ENCODE measurements at regions not wholly inside any gene's neighbourhood (a gene's known extent, or its start where the extent isn't known, plus 50 kb on each side); places are given as distances from the start of the nearest gene placed in this dataset.

DNA sequence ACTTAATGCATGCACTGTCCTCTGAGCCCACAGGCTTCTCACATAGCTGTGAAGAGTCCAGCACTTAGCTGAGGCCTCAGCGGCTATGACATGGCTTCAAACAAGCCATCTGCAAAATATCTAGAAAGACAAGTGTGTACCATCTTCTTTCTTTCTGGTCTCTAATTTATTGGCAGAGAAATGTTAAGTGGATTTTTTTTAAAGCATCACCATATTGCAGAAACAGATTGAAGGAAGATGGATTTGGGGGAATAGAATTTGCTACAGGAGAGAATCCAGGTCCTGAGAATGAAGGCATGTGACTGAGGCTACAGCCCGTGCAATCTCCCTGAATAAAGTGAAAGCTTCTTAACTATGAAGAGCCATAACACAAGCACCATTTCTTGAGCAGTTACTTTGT lies 567.3 kb downstream of the PDCD6IP start:
- H3K9me3 ChIP-seq: no peaks in the 10 kb centered on the region
- no peak for DNase-seq
- H3K36me3 ChIP-seq (ENCODE audit: control insufficient read depth, insufficient read depth, low read length): no peaks in the 10 kb centered on the region
- peaks cover 11% of the 10 kb centered on the region for H3K4me1 ChIP-seq
- no peak overlapping the region for H3K4me3 ChIP-seq (ENCODE audit: low read depth, low read length)
- H3K27me3 ChIP-seq (replicated peaks; ENCODE audit: control insufficient read depth, insufficient read depth, low read length): no peaks in the 10 kb centered on the region
- Mint-ChIP-seq H3K36me3 (ENCODE audit: insufficient read depth, unreplicated experiment) (no peaks in the 10 kb centered on the region), H3K27me3 (ENCODE audit: insufficient read depth, unreplicated experiment) (no peaks in the 10 kb centered on the region), H3K9me3 (ENCODE audit: unreplicated experiment) (no peaks in the 10 kb centered on the region), H3K27ac (ENCODE audit: unreplicated experiment) (no peak overlapping the region), H3K4me1 (ENCODE audit: low read depth, unreplicated experiment) (no peaks in the 10 kb centered on the region), H3K4me3 (ENCODE audit: unreplicated experiment) (no peak overlapping the region)
- ChIA-PET POLR2A (no interaction called here), CTCF (no interaction called here)
- no TSS peak for BruUV-seq (replicated peaks)
- TF ChIP-seq, protein P1, sequence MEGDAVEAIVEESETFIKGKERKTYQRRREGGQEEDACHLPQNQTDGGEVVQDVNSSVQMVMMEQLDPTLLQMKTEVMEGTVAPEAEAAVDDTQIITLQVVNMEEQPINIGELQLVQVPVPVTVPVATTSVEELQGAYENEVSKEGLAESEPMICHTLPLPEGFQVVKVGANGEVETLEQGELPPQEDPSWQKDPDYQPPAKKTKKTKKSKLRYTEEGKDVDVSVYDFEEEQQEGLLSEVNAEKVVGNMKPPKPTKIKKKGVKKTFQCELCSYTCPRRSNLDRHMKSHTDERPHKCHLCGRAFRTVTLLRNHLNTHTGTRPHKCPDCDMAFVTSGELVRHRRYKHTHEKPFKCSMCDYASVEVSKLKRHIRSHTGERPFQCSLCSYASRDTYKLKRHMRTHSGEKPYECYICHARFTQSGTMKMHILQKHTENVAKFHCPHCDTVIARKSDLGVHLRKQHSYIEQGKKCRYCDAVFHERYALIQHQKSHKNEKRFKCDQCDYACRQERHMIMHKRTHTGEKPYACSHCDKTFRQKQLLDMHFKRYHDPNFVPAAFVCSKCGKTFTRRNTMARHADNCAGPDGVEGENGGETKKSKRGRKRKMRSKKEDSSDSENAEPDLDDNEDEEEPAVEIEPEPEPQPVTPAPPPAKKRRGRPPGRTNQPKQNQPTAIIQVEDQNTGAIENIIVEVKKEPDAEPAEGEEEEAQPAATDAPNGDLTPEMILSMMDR (IDR thresholded peaks at IDR 0.05; ENCODE audit: insufficient read depth in 1 of 2, low read depth in 1 of 2, low read length in 1 of 2, severe bottlenecking in 1 of 2, unreplicated experiment in 1 of 2): no peak
- intact Hi-C loops (cut with micrococcal nuclease; ENCODE audit: unreplicated experiment): no loop called here

DNA sequence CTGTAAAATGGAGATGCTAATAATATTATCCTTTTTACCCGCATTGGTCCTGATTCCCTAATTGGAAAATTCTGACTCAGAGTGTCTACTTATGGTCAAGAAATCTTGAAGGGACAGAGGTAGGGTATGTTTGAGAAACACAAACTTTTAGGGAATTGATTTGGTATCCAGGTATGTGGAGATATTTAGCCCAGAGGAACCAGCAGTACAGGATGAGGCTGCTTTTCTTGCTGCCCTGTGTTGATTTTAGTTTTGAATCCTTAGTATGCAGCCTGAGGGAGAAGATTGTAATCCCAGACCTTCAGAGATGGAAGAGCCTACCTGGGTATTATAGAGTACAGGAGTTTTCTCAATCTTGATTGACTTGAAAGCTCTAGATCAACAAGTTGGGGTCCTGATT lies 569.1 kb downstream of the PDCD6IP start:
- no peaks in the 10 kb centered on the region for H3K9me3 Mint-ChIP-seq (ENCODE audit: unreplicated experiment)
- H3K4me3 Mint-ChIP-seq (ENCODE audit: unreplicated experiment): no peak overlapping the region
- no TSS peak for BruUV-seq (replicated peaks)
- H3K4me1 ChIP-seq: peaks cover 11% of the 10 kb centered on the region
- H3K27me3 Mint-ChIP-seq (ENCODE audit: insufficient read depth, unreplicated experiment): no peaks in the 10 kb centered on the region
- TF ChIP-seq, protein P1 (IDR thresholded peaks at IDR 0.05; ENCODE audit: insufficient read depth in 1 of 2, low read depth in 1 of 2, low read length in 1 of 2, severe bottlenecking in 1 of 2, unreplicated experiment in 1 of 2): no peak
- H3K27ac Mint-ChIP-seq (ENCODE audit: unreplicated experiment): no peak overlapping the region
- no peak overlapping the region for H3K4me3 ChIP-seq (ENCODE audit: low read depth, low read length)
- H3K27me3 ChIP-seq (replicated peaks; ENCODE audit: control insufficient read depth, insufficient read depth, low read length): no peaks in the 10 kb centered on the region
- H3K36me3 Mint-ChIP-seq (ENCODE audit: insufficient read depth, unreplicated experiment): no peaks in the 10 kb centered on the region
- intact Hi-C loops (cut with micrococcal nuclease; ENCODE audit: unreplicated experiment): no loop called here
- CTCF ChIA-PET: no interaction called here
- no peaks in the 10 kb centered on the region for H3K4me1 Mint-ChIP-seq (ENCODE audit: low read depth, unreplicated experiment)
- H3K36me3 ChIP-seq (ENCODE audit: control insufficient read depth, insufficient read depth, low read length): no peaks in the 10 kb centered on the region
- no peak for DNase-seq
- H3K9me3 ChIP-seq: no peaks in the 10 kb centered on the region
- POLR2A ChIA-PET: no interaction called here

DNA sequence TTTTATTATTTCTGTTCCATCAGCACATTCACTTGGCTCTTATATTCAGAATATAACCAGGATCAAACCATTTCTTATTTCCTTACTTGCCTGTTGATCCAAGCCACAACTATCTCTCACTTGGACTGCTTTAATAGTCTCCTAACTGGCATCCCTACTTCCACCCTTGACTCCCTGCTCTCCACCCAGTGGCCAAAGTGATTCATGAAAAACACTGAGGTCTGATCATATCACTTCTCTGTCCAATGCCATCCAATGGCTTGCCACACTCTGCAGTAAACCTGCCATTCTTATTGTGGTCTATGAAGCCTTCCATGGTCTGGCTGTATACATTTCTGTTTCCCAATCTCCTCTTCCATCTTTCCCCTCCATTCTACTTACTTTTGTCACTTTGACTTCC lies 576.1 kb downstream of the PDCD6IP start:
- Mint-ChIP-seq H3K27me3 (ENCODE audit: insufficient read depth, unreplicated experiment) (no peaks in the 10 kb centered on the region), H3K4me1 (ENCODE audit: low read depth, unreplicated experiment) (no peaks in the 10 kb centered on the region), H3K9me3 (ENCODE audit: unreplicated experiment) (no peaks in the 10 kb centered on the region), H3K4me3 (ENCODE audit: unreplicated experiment) (no peak overlapping the region), H3K36me3 (ENCODE audit: insufficient read depth, unreplicated experiment) (no peaks in the 10 kb centered on the region), H3K27ac (ENCODE audit: unreplicated experiment) (no peak overlapping the region)
- no peak for DNase-seq
- no peaks in the 10 kb centered on the region for H3K27me3 ChIP-seq (replicated peaks; ENCODE audit: control insufficient read depth, insufficient read depth, low read length)
- TF ChIP-seq, protein P1 (IDR thresholded peaks at IDR 0.05; ENCODE audit: insufficient read depth in 1 of 2, low read depth in 1 of 2, low read length in 1 of 2, severe bottlenecking in 1 of 2, unreplicated experiment in 1 of 2): no peak
- H3K36me3 ChIP-seq (ENCODE audit: control insufficient read depth, insufficient read depth, low read length): no peaks in the 10 kb centered on the region
- intact Hi-C loops (cut with micrococcal nuclease; ENCODE audit: unreplicated experiment): no loop called here
- CTCF ChIA-PET: no interaction called here
- H3K9me3 ChIP-seq: no peaks in the 10 kb centered on the region
- BruUV-seq (replicated peaks): no TSS peak
- POLR2A ChIA-PET: no interaction called here
- H3K4me1 ChIP-seq: no peaks in the 10 kb centered on the region
- H3K4me3 ChIP-seq (ENCODE audit: low read depth, low read length): no peak overlapping the region

Measured in Caco-2 (cell line).